ENCODE measurements at regions not wholly inside any gene's neighbourhood (a gene's known extent, or its start where the extent isn't known, plus 50 kb on each side); places are given as distances from the start of the nearest gene placed in this dataset.

GRCh38 chr1:60769082-60769481 is 313.3 kb upstream of the NFIA start:
- Mint-ChIP-seq H3K4me1 (ENCODE audit: low read depth in 2 of 2) (no peaks in the 10 kb centered on the region), H3K9me3 (peaks cover 0 to 2% of the 10 kb centered on the region in 2 donors), H3K36me3 (ENCODE audit: insufficient read depth) (no peaks in the 10 kb centered on the region), H3K4me3 (no peak overlapping the region), H3K27me3 (peaks cover 0 to 6% of the 10 kb centered on the region in 2 donors), H3K27ac (no peak overlapping the region)
- ATAC-seq (replicated peaks) (no peak), DNase-seq (no peak)

GRCh38 chr1:60765204-60765603 is 317.2 kb upstream of the NFIA start:
- no peak overlapping the region for H3K27ac Mint-ChIP-seq
- H3K9me3 Mint-ChIP-seq: peaks cover 0 to 2% of the 10 kb centered on the region in 2 donors
- no peak overlapping the region for H3K4me3 Mint-ChIP-seq
- DNase-seq (no peak), ATAC-seq (replicated peaks) (no peak)
- H3K27me3 Mint-ChIP-seq: peaks cover 0 to 6% of the 10 kb centered on the region in 2 donors
- H3K36me3 Mint-ChIP-seq (ENCODE audit: insufficient read depth): no peaks in the 10 kb centered on the region
- no peaks in the 10 kb centered on the region for H3K4me1 Mint-ChIP-seq (ENCODE audit: low read depth in 2 of 2)

GRCh38 chr1:60764489-60764888 is 317.9 kb upstream of the NFIA start:
- peaks cover 0 to 2% of the 10 kb centered on the region in 2 donors for H3K9me3 Mint-ChIP-seq
- H3K4me3 Mint-ChIP-seq: no peak overlapping the region
- ATAC-seq (replicated peaks): no peak
- no peaks in the 10 kb centered on the region for H3K36me3 Mint-ChIP-seq (ENCODE audit: insufficient read depth)
- no peak for DNase-seq
- H3K27me3 Mint-ChIP-seq: peaks cover 0 to 6% of the 10 kb centered on the region in 2 donors
- H3K4me1 Mint-ChIP-seq (ENCODE audit: low read depth in 2 of 2): no peaks in the 10 kb centered on the region
- no peak overlapping the region for H3K27ac Mint-ChIP-seq

GRCh38 chr1:60763741-60764140 is 318.6 kb upstream of the NFIA start:
- Mint-ChIP-seq H3K27me3 (peaks cover 6% of the 10 kb centered on the region in 2 donors), H3K9me3 (peaks cover 0 to 2% of the 10 kb centered on the region in 2 donors), H3K4me1 (ENCODE audit: low read depth in 2 of 2) (no peaks in the 10 kb centered on the region), H3K27ac (no peak overlapping the region), H3K4me3 (no peak overlapping the region), H3K36me3 (ENCODE audit: insufficient read depth) (no peaks in the 10 kb centered on the region)
- ATAC-seq (replicated peaks): no peak
- DNase-seq: no peak

DNA sequence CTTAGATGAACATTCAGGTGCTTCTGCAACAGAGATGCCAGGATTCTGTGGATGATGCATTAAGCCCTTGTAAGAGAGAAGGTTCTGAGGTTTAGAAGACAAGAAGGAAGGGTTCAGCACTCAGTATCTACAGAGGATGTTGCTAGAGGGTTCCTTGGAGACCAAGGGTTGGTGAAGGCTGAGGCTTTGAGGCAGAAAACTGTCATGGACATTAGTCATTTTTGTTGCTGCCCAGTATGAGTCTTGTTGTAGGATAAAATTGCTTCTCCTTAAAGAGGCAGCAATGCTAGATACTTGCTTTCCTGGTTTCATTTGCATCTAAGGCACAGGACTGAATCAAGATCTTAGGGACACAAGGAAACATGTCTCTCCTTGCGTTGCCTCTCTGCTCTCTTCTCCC is 319.4 kb upstream of the NFIA start:
- Mint-ChIP-seq H3K9me3 (peaks cover 0 to 2% of the 10 kb centered on the region in 2 donors), H3K4me1 (ENCODE audit: low read depth in 2 of 2) (no peaks in the 10 kb centered on the region), H3K27me3 (peaks cover 6 to 8% of the 10 kb centered on the region in 2 donors), H3K4me3 (no peak overlapping the region), H3K27ac (no peak overlapping the region), H3K36me3 (ENCODE audit: insufficient read depth) (no peaks in the 10 kb centered on the region)
- no peak for DNase-seq
- ATAC-seq (replicated peaks): no peak

- H3K4me1 Mint-ChIP-seq (ENCODE audit: low read depth in 2 of 2): no peaks in the 10 kb centered on the region
- H3K27me3 Mint-ChIP-seq: peaks cover 6 to 8% of the 10 kb centered on the region in 2 donors
- no peak overlapping the region for H3K27ac Mint-ChIP-seq
- H3K9me3 Mint-ChIP-seq: peaks cover 0 to 2% of the 10 kb centered on the region in 2 donors
- ATAC-seq (replicated peaks) (no peak), DNase-seq (no peak)
- no peaks in the 10 kb centered on the region for H3K36me3 Mint-ChIP-seq (ENCODE audit: insufficient read depth)
- no peak overlapping the region for H3K4me3 Mint-ChIP-seq
These were observed 320.2 kb upstream of the NFIA start for GRCh38 chr1:60762176-60762575.

- H3K9me3 Mint-ChIP-seq: no peaks in the 10 kb centered on the region
- peaks cover 0 to 8% of the 10 kb centered on the region in 2 donors for H3K27me3 Mint-ChIP-seq
- ATAC-seq (replicated peaks) (no peak), DNase-seq (no peak)
- no peak overlapping the region for H3K4me3 Mint-ChIP-seq
- no peak overlapping the region for H3K27ac Mint-ChIP-seq
- H3K4me1 Mint-ChIP-seq (ENCODE audit: low read depth in 2 of 2): no peaks in the 10 kb centered on the region
- no peaks in the 10 kb centered on the region for H3K36me3 Mint-ChIP-seq (ENCODE audit: insufficient read depth)
These were observed 323.1 kb upstream of the NFIA start for GRCh38 chr1:60759291-60759690.

DNA sequence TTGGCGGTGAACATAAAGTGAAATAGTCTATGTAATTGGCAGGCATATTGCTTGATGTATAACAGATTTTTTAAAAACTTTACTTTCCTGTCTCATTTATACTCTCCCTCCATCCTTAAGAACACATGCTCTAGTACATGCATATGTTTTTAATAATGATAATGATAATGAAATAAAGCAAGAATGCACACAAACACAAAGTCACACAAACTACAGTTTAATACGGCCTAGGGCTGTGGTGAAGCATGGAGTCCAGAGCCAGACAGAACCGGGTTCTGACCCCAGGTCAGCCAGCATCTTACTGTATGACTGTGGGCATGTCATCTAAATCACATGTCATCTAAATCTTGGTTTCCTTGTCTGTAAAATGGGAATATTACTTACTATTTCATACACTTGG is 324.9 kb upstream of the NFIA start:
- ATAC-seq (replicated peaks): no peak
- no peak for DNase-seq
- H3K27ac Mint-ChIP-seq: no peak overlapping the region
- H3K9me3 Mint-ChIP-seq: no peaks in the 10 kb centered on the region
- no peaks in the 10 kb centered on the region for H3K4me1 Mint-ChIP-seq (ENCODE audit: low read depth in 2 of 2)
- no peak overlapping the region for H3K4me3 Mint-ChIP-seq
- H3K36me3 Mint-ChIP-seq (ENCODE audit: insufficient read depth): no peaks in the 10 kb centered on the region
- peaks cover 0 to 8% of the 10 kb centered on the region in 2 donors for H3K27me3 Mint-ChIP-seq

DNA sequence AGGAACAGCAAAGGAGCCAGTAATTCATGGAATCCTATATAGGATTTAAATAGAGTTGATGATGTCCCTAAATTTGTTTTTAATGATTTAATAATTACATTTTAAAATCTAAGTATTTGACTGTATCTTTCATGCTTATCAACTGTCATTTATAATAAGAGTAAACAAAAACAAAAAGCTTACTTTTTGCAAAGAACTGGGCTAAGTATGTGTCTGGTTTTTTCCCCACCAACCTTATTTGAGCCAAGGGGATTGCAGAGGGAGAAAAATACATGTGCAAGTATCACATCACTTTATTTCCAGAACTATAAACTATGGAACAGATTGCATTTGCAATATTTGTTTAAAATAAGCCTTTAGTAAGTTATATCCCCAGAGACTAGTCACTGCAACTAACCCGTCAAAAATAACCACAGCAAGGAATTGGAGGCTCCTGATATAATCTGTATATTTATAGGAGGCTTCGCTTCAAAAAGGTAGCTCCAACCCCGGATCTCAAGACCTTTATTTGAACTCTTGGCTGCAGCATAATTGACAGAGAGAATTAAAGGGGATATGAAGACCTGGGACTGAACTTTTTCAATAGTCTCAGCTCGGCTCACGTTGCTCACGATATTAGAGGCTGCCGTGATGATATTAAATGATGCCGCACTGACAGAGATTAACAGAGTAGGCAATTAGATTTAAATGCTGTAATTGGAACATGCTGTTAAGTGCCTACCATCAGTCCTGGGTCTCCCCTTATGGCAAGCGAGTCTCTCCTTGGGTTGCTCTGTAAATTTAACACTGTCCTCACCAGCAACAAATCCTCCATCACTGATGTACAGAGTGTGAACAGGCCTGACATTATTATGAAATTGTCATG is 329.1 kb upstream of the NFIA start:
- ATAC-seq (replicated peaks) (no peak), DNase-seq (no peak)
- Mint-ChIP-seq H3K4me1 (ENCODE audit: low read depth in 2 of 2) (no peaks in the 10 kb centered on the region), H3K4me3 (no peak overlapping the region), H3K27ac (no peak overlapping the region), H3K36me3 (ENCODE audit: insufficient read depth) (peaks cover 3% of the 10 kb centered on the region), H3K27me3 (peaks cover 6 to 10% of the 10 kb centered on the region in 2 donors), H3K9me3 (no peaks in the 10 kb centered on the region)

DNA sequence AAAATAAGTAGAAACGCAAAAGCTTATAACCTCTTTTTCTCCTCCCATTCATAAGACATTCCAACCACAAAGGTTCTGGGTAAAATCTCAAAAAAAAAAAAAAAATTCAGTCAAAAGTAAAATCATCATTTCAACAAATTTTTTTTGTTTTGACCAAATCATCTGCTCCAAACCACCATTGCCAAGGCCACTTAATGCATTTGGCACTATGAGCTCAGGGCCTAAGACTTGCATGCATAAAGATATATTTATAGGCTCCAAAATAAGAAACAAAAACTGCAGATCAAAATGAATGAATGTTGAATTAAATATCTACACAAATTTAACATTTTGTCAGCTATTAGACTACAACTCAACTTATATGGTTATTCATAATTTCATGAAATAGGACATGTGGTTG is 331.1 kb upstream of the NFIA start:
- Mint-ChIP-seq H3K27me3 (peaks cover 6 to 10% of the 10 kb centered on the region in 2 donors), H3K4me1 (ENCODE audit: low read depth in 2 of 2) (no peaks in the 10 kb centered on the region), H3K36me3 (ENCODE audit: insufficient read depth) (peaks cover 3% of the 10 kb centered on the region), H3K4me3 (no peak overlapping the region), H3K9me3 (no peaks in the 10 kb centered on the region), H3K27ac (no peak overlapping the region)
- DNase-seq: no peak
- ATAC-seq (replicated peaks): no peak

DNA sequence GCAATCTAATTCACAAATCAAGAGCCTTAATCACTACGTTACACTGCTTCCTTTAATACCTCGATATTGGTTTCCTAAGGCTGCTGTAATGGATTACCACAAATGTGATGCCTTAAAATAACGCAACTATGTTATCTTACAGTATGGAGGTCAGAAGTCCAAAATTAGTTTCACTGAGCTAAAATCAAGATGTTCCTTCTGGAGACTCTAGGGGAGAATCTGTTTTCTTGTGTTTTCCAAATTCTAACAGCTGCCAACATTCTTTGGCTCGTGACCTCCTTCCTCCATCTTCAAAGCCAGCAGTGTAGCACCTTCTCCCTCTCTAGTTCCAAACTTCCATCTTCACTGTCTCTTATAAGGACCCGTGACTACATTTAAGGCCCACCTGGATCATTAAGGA is 335.0 kb upstream of the NFIA start:
- no peaks in the 10 kb centered on the region for H3K4me1 Mint-ChIP-seq (ENCODE audit: low read depth in 2 of 2)
- H3K27ac Mint-ChIP-seq: no peak overlapping the region
- ATAC-seq (replicated peaks): no peak
- H3K9me3 Mint-ChIP-seq: no peaks in the 10 kb centered on the region
- no peak for DNase-seq
- H3K27me3 Mint-ChIP-seq: peaks cover 6 to 10% of the 10 kb centered on the region in 2 donors
- no peak overlapping the region for H3K4me3 Mint-ChIP-seq
- peaks cover 3% of the 10 kb centered on the region for H3K36me3 Mint-ChIP-seq (ENCODE audit: insufficient read depth)

DNA sequence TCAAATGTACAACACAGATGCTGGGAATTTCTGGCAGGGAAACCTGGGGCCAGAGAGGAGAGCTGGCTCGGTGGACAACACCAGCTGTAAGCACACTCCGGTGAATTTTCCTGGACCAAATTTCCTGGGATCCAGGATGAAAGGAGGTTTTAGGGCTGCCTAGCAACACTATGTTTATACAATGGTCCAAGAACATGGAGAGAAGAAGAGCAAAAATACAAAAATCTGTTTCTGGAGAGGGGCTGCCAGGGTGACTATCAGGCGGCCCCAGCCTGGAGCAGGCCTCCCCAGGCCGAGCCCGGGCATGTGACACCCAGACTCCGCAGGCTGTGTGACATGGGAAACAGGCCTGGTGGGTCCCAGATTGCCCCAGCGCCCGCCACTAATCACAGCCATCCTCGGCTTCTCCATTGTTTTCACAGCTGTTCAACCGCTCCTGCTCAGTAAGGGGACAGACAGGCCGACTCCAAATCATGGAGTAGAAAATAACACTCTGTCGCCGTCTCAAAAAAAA is 336.0 kb upstream of the NFIA start:
- ATAC-seq (replicated peaks): no peak
- H3K36me3 Mint-ChIP-seq (ENCODE audit: insufficient read depth): no peaks in the 10 kb centered on the region
- H3K4me1 Mint-ChIP-seq (ENCODE audit: low read depth in 2 of 2): no peaks in the 10 kb centered on the region

GRCh38 chr1:60745484-60745883 is 336.9 kb upstream of the NFIA start:
- ATAC-seq (replicated peaks): no peak
- peaks cover 0 to 2% of the 10 kb centered on the region in 2 donors for H3K9me3 Mint-ChIP-seq
- no peak overlapping the region for H3K4me3 Mint-ChIP-seq
- H3K4me1 Mint-ChIP-seq (ENCODE audit: low read depth in 2 of 2): no peaks in the 10 kb centered on the region
- peaks cover under 1 to 6% of the 10 kb centered on the region in 2 donors for H3K27me3 Mint-ChIP-seq
- H3K27ac Mint-ChIP-seq: no peak overlapping the region
- H3K36me3 Mint-ChIP-seq (ENCODE audit: insufficient read depth): no peaks in the 10 kb centered on the region
- no peak for DNase-seq

More for the DNA sequence above, 336.0 kb upstream of the NFIA start:
- Mint-ChIP-seq H3K27me3 (peaks cover 6 to 9% of the 10 kb centered on the region in 2 donors), H3K9me3 (peaks cover 0 to 2% of the 10 kb centered on the region in 2 donors), H3K27ac (no peak overlapping the region), H3K4me3 (no peak overlapping the region)
- DNase-seq: no peak

DNA sequence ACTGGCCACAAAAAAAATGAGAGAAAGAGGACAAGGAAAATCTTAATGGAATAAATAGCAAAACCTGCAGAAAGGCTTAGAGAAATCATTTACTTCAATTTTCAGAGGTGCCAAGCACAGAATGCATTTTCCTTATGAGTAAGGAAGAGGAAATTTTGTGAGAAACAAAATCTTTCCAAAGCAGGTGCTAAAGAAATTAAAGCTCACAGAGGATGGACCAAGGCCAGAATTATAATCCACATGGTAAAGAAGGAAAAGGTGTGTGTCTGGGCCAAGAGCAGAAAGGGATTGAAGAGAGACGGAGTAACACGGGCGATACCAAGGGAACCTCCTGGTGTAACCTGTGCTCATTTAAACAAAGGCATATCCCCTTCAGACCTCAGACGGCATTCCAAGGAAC is 340.0 kb upstream of the NFIA start:
- Mint-ChIP-seq H3K9me3 (peaks cover 0 to 2% of the 10 kb centered on the region in 2 donors), H3K36me3 (ENCODE audit: insufficient read depth) (no peaks in the 10 kb centered on the region), H3K4me1 (ENCODE audit: low read depth in 2 of 2) (no peaks in the 10 kb centered on the region)

More for the DNA sequence above, 340.0 kb upstream of the NFIA start:
- ATAC-seq (replicated peaks) (no peak), DNase-seq (no peak)
- H3K4me3 Mint-ChIP-seq: no peak overlapping the region
- no peak overlapping the region for H3K27ac Mint-ChIP-seq
- no peaks in the 10 kb centered on the region for H3K27me3 Mint-ChIP-seq
